ENCODE measurements at regions not wholly inside any gene's neighbourhood (a gene's known extent, or its start where the extent isn't known, plus 50 kb on each side); places are given as distances from the start of the nearest gene placed in this dataset.

DNA sequence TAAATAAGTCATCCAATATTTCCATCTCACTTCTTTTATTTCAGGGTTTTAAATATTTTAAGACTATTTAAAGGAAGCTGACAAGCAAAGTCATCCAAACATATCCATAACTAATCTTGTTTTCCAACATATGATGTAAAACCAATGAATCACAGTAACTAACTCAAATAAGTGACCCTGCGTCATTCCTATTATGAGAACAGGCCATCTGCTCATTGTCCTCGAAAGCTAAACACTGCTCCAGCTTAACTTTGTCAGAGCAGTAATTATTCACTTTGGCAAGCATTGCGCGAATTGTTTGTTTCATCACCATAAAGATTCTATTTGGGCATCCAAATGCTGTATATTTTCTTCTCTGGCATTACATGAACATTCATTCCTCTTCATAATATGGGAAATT, 99.1 kb downstream of the CAPZA3 start:
- no peaks in the 10 kb centered on the region for H3K23me2 ChIP-seq (ENCODE audit: low read depth, low read length)
- no peak overlapping the region for H2BK15ac ChIP-seq (ENCODE audit: low read length)
- no peak overlapping the region for H3K27ac ChIP-seq (ENCODE audit: low read depth, low read length)
- H3K9me3 ChIP-seq (ENCODE audit: insufficient read depth in 2 of 2, low read depth in 1 of 2, low read length in 1 of 2): no peaks in the 10 kb centered on the region
- H3K36me3 ChIP-seq (ENCODE audit: control insufficient read depth in 2 of 4, insufficient read depth in 4 of 4, low read length in 3 of 4): no peaks in the 10 kb centered on the region
- TF ChIP-seq TEAD4 (IDR thresholded peaks at IDR 0.05; ENCODE audit: low read depth, low read length) (no peak), KDM4A (IDR thresholded peaks at IDR 0.05; ENCODE audit: low read depth, low read length, severe bottlenecking) (no peak), RAD21 (IDR thresholded peaks at IDR 0.05 in 1 of 2, conservative IDR thresholded peaks at IDR 0.05 in 1 of 2; ENCODE audit: low read depth in 2 of 2, low read length in 2 of 2) (no peak), CBX8 (IDR thresholded peaks at IDR 0.05; ENCODE audit: borderline replicate concordance, low read depth, low read length) (no peak), SRF (IDR thresholded peaks at IDR 0.05; ENCODE audit: low read depth, low read length) (no peak), SUZ12 (IDR thresholded peaks at IDR 0.05; ENCODE audit: low read length) (no peak), POU5F1 (IDR thresholded peaks at IDR 0.05; ENCODE audit: low read depth, low read length) (no peak), POLR2A (IDR thresholded peaks at IDR 0.05; ENCODE audit: control extremely low read depth in 1 of 2, low read depth in 2 of 2, low read length in 2 of 2) (no peak), POLR2AphosphoS5 (IDR thresholded peaks at IDR 0.05; ENCODE audit: low read depth, low read length) (no peak), EGR1 (IDR thresholded peaks at IDR 0.05; ENCODE audit: borderline replicate concordance, low read depth, low read length) (no peak), EZH2 (IDR thresholded peaks at IDR 0.05; ENCODE audit: low read depth, low read length, severe bottlenecking) (no peak), KDM1A (IDR thresholded peaks at IDR 0.05; ENCODE audit: borderline replicate concordance, low read length) (no peak), JUN (IDR thresholded peaks at IDR 0.05; ENCODE audit: low read depth, low read length) (no peak)
- no peak overlapping the region for H4K5ac ChIP-seq (ENCODE audit: insufficient read length, low read depth, low read length)
- no peak overlapping the region for H3K4ac ChIP-seq (replicated peaks; ENCODE audit: insufficient read length, low read depth, low read length)
- no peaks in the 10 kb centered on the region for H3K79me1 ChIP-seq (ENCODE audit: low read depth, low read length)
- H3K18ac ChIP-seq (ENCODE audit: extremely low read depth, low read length): no peak overlapping the region
- H3K9ac ChIP-seq (replicated peaks in 1 of 4; ENCODE audit: extremely low read depth in 1 of 4, low read depth in 3 of 4, low read length in 3 of 4): no peak overlapping the region
- POLR2A ChIA-PET (ENCODE audit: partially characterized antibody): interaction anchor here (1.3 kb wide), 1 partner anchor 302 kb away, joined by 3 read pairs; no protein-coding TSS in a partner anchor
- no peak overlapping the region for H2BK20ac ChIP-seq (ENCODE audit: low read length)
- H2AFZ ChIP-seq (ENCODE audit: low read length): no peak overlapping the region
- DNase-seq (ENCODE audit: low read depth in 1 of 2, low spot score in 2 of 2) (no peak), FAIRE-seq (no peak)
- H2BK5ac ChIP-seq (ENCODE audit: low read depth, low read length): no peak overlapping the region
- no peaks in the 10 kb centered on the region for H3K4me1 ChIP-seq (replicated peaks in 1 of 4; ENCODE audit: control insufficient read depth in 3 of 4, insufficient read depth in 4 of 4, low read length in 3 of 4)
- H3K14ac ChIP-seq (ENCODE audit: insufficient read length): no peak overlapping the region
- CTCF ChIA-PET (ENCODE audit: partially characterized antibody): interaction anchor here (1.2 kb wide), 1 partner anchor 14 kb away, joined by 4 read pairs; no protein-coding TSS in a partner anchor
- no peak overlapping the region for H3K4me3 ChIP-seq (ENCODE audit: extremely low read depth in 1 of 4, insufficient read depth in 2 of 4, low read depth in 3 of 4, low read length in 4 of 4)
- H3K27me3 ChIP-seq (replicated peaks in 1 of 4; ENCODE audit: control insufficient read depth in 3 of 4, extremely low read depth in 1 of 4, insufficient read depth in 3 of 4, low read length in 3 of 4): no peaks in the 10 kb centered on the region
- H3K4me2 ChIP-seq (ENCODE audit: insufficient read depth in 1 of 2, low read depth in 2 of 2, low read length in 2 of 2): no peak overlapping the region
- 89% methylated on average over 4 of the region's 4 CpGs; no CpG with 5 or more reads in 1 of the 2 experiments for WGBS, 2 experiments (ENCODE audit: extremely low coverage in 1 of 2, insufficient coverage in 1 of 2, insufficient read length in 1 of 2, insufficient replicate concordance in 2 of 2, low coverage in 1 of 2, low lambda C conversion rate in 2 of 2, missing lambda C conversion rate in 1 of 2)
- H3K23ac ChIP-seq (ENCODE audit: insufficient read length): no peak overlapping the region
- H4K91ac ChIP-seq (replicated peaks; ENCODE audit: insufficient read length, low read length): no peak overlapping the region
- no peak overlapping the region for H2BK120ac ChIP-seq (replicated peaks; ENCODE audit: low read depth, low read length)
- no peak overlapping the region for H3K56ac ChIP-seq (replicated peaks; ENCODE audit: insufficient read length, low read depth, low read length)
- H4K8ac ChIP-seq (ENCODE audit: extremely low read depth, insufficient read depth, low read length): no peak overlapping the region
- H2BK12ac ChIP-seq (ENCODE audit: low read depth, low read length): no peak overlapping the region
- H3K79me2 ChIP-seq (ENCODE audit: control insufficient read depth in 1 of 2, insufficient read depth in 2 of 2, low read length in 2 of 2): no peaks in the 10 kb centered on the region
- H2AK5ac ChIP-seq (ENCODE audit: low read depth, low read length): no peak overlapping the region
- no peaks in the 10 kb centered on the region for H4K20me1 ChIP-seq (replicated peaks in 1 of 2; ENCODE audit: control insufficient read depth in 1 of 2, insufficient read depth in 2 of 2, low read length in 2 of 2)

Measured in H1 (cell line).